MM.1S (cell line): ENCODE measurements at regions not wholly inside any gene's neighbourhood (a gene's known extent, or its start where the extent isn't known, plus 50 kb on each side); places are given as distances from the start of the nearest gene placed in this dataset.

Source experiments
- DNase-seq: peaks from one replicate; pipeline ENCODE4 v3.0.0-alpha.2; 2015
- H2AFZ ChIP-seq: fragments of 300-600 bp; sonication (generic); 2 replicates; pipeline ENCODE4 v1.6.0; 2016; ENCODE audit warnings: antibody characterized with exemption, low read length
- H3F3A ChIP-seq: fragments of 300-600 bp; sonication (generic); 2 replicates; pipeline ENCODE4 v1.6.1; 2016; ENCODE audit warnings: mild to moderate bottlenecking, antibody characterized with exemption, low read length, moderate library complexity, mixed read lengths; ENCODE audit not compliant: insufficient read depth
- H3K27ac ChIP-seq: fragments of 300-600 bp; sonication (generic); 2 replicates; pipeline ENCODE4 v1.5.1; 2016; ENCODE audit warnings: mild to moderate bottlenecking, low read length
- H3K27me3 ChIP-seq: fragments of 300-600 bp; sonication (generic); replicated peaks from 2 replicates; pipeline ENCODE4 v1.6.0; 2016; ENCODE audit warnings: low read length; ENCODE audit not compliant: insufficient read depth
- H3K36me3 ChIP-seq: fragments of 300-600 bp; sonication (generic); replicated peaks from 2 replicates; pipeline ENCODE4 v1.6.1; 2016; ENCODE audit warnings: mild to moderate bottlenecking, low read length, mixed read lengths; ENCODE audit not compliant: insufficient read depth
- H3K4me1 ChIP-seq: fragments of 300-600 bp; sonication (generic); 2 replicates; pipeline ENCODE4 v1.6.1; 2016; ENCODE audit warnings: low read length, mixed read lengths
- H3K4me2 ChIP-seq: fragments of 300-600 bp; sonication (generic); 2 replicates; pipeline ENCODE4 v1.6.0; 2016; ENCODE audit warnings: low read depth, low read length
- H3K4me3 ChIP-seq: fragments of 300-600 bp; sonication (generic); 2 replicates; pipeline ENCODE4 v1.5.1; 2016; ENCODE audit warnings: low read length, mixed read lengths
- H3K79me2 ChIP-seq: fragments of 300-600 bp; sonication (generic); 2 replicates; pipeline ENCODE4 v1.6.1; 2016; ENCODE audit warnings: mixed run types, low read length, mixed read lengths
- H3K9ac ChIP-seq: fragments of 300-600 bp; sonication (generic); 2 replicates; pipeline ENCODE4 v1.6.1; 2016; ENCODE audit warnings: low read length, mixed read lengths
- H3K9me2 ChIP-seq: fragments of 300-600 bp; sonication (generic); replicated peaks from 2 replicates; pipeline ENCODE4 v1.6.1; 2016; ENCODE audit warnings: mild to moderate bottlenecking, low read length, mixed read lengths; ENCODE audit not compliant: insufficient read depth
- H3K9me3 ChIP-seq: fragments of 300-600 bp; sonication (generic); replicated peaks from 2 replicates; pipeline ENCODE4 v1.6.1; 2016; ENCODE audit warnings: mild to moderate bottlenecking, low read length, mixed read lengths; ENCODE audit not compliant: insufficient read depth
- H4K20me1 ChIP-seq: fragments of 300-600 bp; sonication (generic); 2 replicates; pipeline ENCODE4 v1.6.1; 2016; ENCODE audit warnings: mild to moderate bottlenecking, low read length, moderate library complexity, mixed read lengths; ENCODE audit not compliant: insufficient read depth
- EZH2 ChIP-seq: fragments of 300-600 bp; sonication (generic); optimal IDR thresholded peaks from 2 replicates; pipeline ENCODE3; 2017; ENCODE audit warnings: low read depth, mild to moderate bottlenecking, antibody characterized with exemption, low read length, mixed read lengths
- EZH2phosphoT487 ChIP-seq: fragments of 300-600 bp; sonication (generic); IDR thresholded peaks from 2 replicates; pipeline ENCODE4 v1.6.1; 2018; ENCODE audit warnings: antibody characterized with exemption, low read length
- TF ChIP-seq, protein P1 (sequence below): fragments of 300-600 bp; sonication (generic); IDR thresholded peaks from 2 replicates; pipeline ENCODE4 v1.5.1; 2016; ENCODE audit warnings: antibody characterized with exemption, low read length, mixed read lengths

DNA sequence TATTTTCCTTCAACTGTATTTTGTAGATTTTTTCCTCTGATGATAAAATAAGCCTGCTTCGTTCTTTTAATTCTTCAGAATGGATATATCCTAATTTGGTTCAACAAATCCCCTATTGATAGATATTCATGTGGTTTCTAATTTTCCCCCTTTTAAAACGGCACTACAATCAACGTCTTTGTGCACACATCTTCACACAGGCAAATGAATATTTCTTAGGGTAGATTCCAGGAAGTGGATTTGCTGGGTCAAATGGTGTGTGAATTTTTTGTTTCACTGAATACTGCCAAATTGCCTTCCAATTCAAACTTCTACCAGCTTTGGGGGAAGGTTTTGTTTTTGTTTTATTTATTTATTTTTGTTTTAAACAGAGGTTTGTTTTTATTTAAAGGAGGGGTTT lies 287.2 kb downstream of the FOXO1 start:
- H2AFZ ChIP-seq, result no peak overlapping the region
- no peaks in the 10 kb centered on the region for H3K4me1 ChIP-seq
- H3K9ac ChIP-seq, result no peak overlapping the region

DNA sequence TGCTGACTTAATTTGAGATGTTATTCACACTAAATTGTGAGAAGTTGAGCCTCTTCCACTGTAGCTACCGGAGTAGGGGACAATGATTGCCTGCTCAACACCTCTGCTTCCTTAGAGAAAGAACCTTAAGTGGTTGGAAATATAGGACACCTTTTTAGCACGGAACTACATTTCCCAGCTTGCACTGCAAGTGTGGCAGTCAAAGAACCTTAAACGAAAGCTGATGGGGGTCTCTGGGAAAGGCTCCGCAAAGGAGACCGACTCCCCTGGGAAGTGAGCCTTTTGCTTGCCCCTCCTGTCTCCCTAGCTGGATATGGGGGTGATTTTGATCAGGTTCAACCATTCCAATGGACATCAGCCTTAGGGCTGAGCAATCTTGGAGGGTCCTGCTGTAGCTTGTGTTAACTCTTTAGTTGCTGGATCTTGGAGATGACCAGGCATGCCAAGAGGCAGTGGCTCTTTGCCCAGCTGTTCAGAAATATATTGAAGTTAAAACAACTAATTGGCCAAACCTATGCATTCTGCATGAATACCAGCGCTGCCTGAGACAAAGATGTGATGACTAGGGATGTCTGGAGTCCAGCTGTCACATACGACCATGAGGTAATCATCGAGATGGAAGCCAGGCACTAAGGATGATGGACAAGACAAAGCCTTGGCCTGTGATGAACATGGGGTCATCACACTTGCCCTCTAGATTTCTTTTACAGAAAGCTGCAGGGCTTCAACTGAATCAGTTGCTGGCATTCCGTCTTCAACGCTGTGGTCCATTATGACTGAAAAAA lies 286.5 kb downstream of the FOXO1 start:
- no peak for DNase-seq
- Histone ChIP-seq H4K20me1 (no peaks in the 10 kb centered on the region), H3K27me3 (no peaks in the 10 kb centered on the region), H3K9me3 (no peaks in the 10 kb centered on the region), H3F3A (no peaks in the 10 kb centered on the region), H3K36me3 (no peaks in the 10 kb centered on the region), H3K27ac (no peak overlapping the region), H3K79me2 (no peaks in the 10 kb centered on the region), H3K9me2 (no peaks in the 10 kb centered on the region), H3K9ac (no peak overlapping the region), H3K4me3 (no peak overlapping the region), H3K4me1 (no peaks in the 10 kb centered on the region), H3K4me2 (no peak overlapping the region), H2AFZ (no peak overlapping the region)
- TF ChIP-seq, protein P1, sequence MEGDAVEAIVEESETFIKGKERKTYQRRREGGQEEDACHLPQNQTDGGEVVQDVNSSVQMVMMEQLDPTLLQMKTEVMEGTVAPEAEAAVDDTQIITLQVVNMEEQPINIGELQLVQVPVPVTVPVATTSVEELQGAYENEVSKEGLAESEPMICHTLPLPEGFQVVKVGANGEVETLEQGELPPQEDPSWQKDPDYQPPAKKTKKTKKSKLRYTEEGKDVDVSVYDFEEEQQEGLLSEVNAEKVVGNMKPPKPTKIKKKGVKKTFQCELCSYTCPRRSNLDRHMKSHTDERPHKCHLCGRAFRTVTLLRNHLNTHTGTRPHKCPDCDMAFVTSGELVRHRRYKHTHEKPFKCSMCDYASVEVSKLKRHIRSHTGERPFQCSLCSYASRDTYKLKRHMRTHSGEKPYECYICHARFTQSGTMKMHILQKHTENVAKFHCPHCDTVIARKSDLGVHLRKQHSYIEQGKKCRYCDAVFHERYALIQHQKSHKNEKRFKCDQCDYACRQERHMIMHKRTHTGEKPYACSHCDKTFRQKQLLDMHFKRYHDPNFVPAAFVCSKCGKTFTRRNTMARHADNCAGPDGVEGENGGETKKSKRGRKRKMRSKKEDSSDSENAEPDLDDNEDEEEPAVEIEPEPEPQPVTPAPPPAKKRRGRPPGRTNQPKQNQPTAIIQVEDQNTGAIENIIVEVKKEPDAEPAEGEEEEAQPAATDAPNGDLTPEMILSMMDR, result no peak
- no peak for TF ChIP-seq EZH2
- TF ChIP-seq EZH2phosphoT487, result no peak

More for the DNA sequence above, 287.2 kb downstream of the FOXO1 start:
- Histone ChIP-seq H3K4me3 (no peak overlapping the region), H3K27ac (no peak overlapping the region), H3K79me2 (no peaks in the 10 kb centered on the region), H3K27me3 (no peaks in the 10 kb centered on the region), H4K20me1 (no peaks in the 10 kb centered on the region), H3K9me2 (no peaks in the 10 kb centered on the region), H3K36me3 (no peaks in the 10 kb centered on the region), H3K4me2 (no peak overlapping the region), H3F3A (no peaks in the 10 kb centered on the region), H3K9me3 (no peaks in the 10 kb centered on the region)
- no peak for TF ChIP-seq EZH2phosphoT487
- TF ChIP-seq, protein P1, result no peak
- no peak for TF ChIP-seq EZH2
- DNase-seq, result no peak

DNA sequence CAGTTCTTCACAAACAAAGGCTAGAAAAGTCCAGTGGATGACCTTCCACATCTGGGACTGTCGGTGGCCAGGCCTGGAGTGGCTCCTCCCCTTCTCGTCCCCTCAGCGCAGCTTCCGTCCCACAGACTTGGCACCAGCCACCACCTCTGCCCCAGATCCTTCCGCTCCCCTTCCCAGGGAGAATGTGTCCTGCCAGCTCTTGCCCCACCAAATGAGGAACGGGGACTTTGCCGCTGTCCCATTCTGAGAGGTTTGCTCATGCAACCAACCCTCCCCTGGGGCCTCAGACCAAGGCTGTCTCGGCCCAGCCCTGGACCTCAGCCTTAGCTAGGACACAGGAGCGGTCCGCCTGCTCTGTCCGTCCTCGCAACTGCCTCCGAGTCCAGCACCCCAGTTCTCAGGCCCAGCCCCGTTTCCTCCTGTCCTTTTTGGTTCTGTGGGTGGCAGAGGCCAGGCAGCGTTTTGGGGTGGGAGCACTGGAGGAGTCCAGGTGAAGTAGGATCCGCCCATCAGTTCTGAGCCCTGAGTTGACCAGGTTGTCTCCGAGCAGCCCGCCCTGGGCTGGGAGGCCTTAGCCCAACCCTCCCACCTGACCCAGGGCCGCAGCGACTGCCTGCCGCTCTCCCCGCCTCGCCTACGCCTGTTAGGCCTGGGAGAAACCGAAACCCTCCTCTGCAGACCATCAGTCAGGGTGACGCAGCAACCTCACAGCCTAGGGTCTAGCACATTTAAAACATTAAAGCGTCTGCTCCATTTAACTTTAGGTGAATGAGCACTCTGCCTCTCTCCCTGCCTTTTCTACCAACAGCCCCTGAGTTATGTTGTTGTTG lies 284.3 kb downstream of the FOXO1 start:
- no peak overlapping the region for H3K4me2 ChIP-seq

More for the DNA sequence above, 284.3 kb downstream of the FOXO1 start:
- Histone ChIP-seq H3K9me2 (no peaks in the 10 kb centered on the region), H3K27ac (no peak overlapping the region), H3F3A (no peaks in the 10 kb centered on the region), H3K9ac (no peak overlapping the region), H3K36me3 (no peaks in the 10 kb centered on the region), H4K20me1 (no peaks in the 10 kb centered on the region), H3K4me3 (no peak overlapping the region), H3K9me3 (no peaks in the 10 kb centered on the region), H3K27me3 (no peaks in the 10 kb centered on the region), H3K79me2 (no peaks in the 10 kb centered on the region), H3K4me1 (no peaks in the 10 kb centered on the region), H2AFZ (no peak overlapping the region)
- no peak for DNase-seq
- no peak for TF ChIP-seq EZH2phosphoT487
- TF ChIP-seq, protein P1, result no peak
- TF ChIP-seq EZH2, result no peak
